ENCODE measurements at regions not wholly inside any gene's neighbourhood (a gene's known extent, or its start where the extent isn't known, plus 50 kb on each side); places are given as distances from the start of the nearest gene placed in this dataset.
"Not testable (repeated sequence)": the region's sequence is repeated elsewhere in the genome, so short reads cannot be mapped to it uniquely, and the experiment has no call there.

DNA sequence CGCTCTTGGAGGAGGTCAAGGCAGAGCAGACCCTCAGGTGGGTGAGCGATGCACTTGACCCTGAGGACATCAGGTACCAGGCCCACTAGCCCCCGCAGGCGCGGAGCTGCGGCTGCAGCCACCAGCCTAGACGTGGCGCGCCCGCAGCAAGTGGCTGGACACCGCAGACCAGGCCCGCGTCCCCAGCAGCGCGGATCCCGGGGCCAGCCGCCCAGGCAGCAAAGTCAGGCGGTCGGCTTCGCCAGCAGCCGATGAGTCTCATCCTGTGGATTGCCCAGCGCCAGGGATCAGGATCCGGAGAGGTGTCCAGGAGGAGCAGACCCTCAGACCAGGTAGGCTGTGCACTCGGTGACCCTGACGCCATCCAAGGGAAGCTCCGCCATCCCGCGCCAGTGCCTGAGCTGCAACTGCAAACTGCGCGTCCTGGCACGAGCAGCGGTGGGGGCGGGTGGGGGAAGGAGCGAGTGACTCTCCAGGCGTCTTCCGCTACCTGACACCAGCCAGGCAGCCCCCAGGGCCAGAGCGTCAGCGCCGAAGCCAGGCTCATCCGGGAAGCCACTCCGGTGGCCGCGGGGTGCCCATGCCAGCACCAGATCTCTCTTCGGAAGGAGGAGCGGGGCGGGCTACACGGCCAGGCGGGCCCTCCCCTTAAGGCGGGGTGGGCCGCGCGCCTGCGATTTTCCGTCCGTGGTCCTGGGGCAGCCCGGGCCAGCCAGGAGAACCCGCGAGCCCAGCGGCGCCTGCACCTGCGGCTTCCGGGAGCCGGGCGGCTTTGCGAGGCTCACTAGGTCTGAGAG is 92.6 kb upstream of the THOC3 start:
- DNase-seq = not testable (repeated sequence)

DNA sequence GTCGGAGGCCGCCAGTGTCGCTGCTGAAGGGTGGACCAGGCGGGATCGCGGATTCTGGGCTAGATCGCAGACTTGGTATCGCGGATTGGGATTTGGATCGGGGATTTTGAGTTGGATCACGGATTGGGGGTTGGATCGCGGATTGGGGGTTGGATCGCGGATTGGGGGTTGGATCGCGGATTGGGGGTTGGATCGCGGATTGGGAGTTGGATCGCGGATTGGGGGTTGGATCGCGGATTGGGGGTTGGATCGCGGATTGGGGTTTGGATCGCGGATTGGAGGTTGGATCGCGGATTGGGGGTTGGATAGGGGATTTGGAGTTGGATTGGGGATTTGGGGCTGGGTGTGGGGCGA is 93.1 kb upstream of the THOC3 start:
- DNase-seq = not testable (repeated sequence)

DNA sequence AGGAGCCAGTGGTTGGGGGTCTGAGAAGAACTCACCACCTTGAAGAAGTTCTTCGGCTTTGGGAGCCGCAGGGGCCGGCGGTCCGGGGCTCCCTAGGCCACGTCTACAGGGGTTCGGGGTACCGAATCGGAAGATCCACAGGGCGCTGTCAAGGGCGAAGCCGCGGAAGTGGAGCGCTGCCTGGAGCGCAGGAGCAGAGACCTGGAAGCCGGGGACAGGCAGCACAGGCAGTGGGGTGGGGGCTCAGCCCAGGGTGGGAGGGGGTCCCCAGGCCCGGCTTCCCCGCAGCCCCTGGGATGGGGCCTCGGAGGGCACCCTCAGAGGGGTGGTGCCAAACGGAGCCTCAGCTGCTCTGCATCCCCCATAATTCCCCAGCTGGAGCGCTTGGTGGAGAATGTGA is 93.5 kb upstream of the THOC3 start:
- DNase-seq = not testable (repeated sequence)

- DNase-seq = not testable (repeated sequence)
These were observed 98.3 kb upstream of the THOC3 start for GRCh38 chr5:176066262-176066945.

GRCh38 chr5:176067162-176067561 is 99.0 kb upstream of the THOC3 start:
- not testable (repeated sequence) for DNase-seq

GRCh38 chr5:176067948-176068347 is 99.8 kb upstream of the THOC3 start:
- not testable (repeated sequence) for DNase-seq

GRCh38 chr5:176073996-176074571 is 106.0 kb upstream of the THOC3 start:
- not testable (repeated sequence) for DNase-seq

- DNase-seq = not testable (repeated sequence)
These were observed 115.6 kb upstream of the THOC3 start for GRCh38 chr5:176083717-176084116.

DNA sequence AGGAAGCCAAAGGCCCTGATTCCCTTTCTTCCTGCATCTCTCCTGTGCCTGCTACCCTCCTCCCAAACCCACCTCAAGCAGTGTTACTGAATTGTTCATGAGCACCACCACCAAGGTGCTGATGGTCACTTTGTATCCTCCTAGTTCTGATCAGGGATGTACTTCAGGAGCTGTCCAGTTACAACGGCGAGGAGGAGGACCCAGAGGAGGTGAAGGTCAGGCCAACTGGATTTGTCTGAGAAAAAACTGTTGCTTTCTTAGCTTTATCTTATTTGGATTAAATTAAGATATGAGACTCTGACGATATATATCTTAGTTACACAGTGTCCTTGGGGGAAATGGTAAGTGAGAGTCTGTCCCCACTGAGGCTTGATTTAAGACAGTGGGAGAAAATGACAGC is 135.0 kb upstream of the THOC3 start:
- DNase-seq = not testable (repeated sequence)

- DNase-seq = not testable (repeated sequence)
These were observed 125.3 kb upstream of the SIMC1 start for GRCh38 chr5:176112888-176113287.

DNA sequence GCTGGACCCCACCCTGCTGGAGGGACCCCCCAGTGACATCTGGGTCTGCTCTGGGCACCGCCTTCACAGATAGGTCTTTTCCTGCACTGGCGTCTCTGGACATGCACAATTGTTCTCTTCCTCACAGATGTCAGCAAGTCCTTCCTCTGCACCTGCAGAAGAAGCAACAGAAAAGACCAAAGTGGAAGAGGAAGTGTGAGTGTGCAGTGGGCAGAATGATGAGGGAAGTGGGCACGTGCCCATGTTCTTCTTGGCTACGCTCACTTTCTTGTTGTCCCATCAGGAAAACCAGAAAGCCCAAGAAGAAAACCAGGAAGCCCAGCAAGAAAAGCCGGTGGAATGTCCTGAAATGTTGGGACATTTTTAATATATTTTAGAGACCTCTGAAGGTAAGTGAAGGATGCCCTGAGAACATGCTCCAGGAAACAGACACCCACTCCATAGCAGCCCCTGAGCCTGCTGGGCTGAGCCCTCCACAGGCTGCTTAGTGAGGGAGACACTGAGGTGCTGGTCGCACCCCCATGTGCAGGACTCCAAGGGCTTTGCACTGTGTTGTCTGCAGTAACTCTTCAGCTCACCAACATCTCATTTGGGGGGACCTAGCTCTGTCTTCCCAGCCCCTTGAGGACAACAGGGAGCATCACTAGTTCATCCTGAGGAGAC is 124.4 kb upstream of the SIMC1 start:
- not testable (repeated sequence) for DNase-seq

- not testable (repeated sequence) for DNase-seq
These were observed 123.4 kb upstream of the SIMC1 start for GRCh38 chr5:176114825-176115224.

GRCh38 chr5:176117699-176118238 is 120.5 kb upstream of the SIMC1 start:
- DNase-seq = not testable (repeated sequence)

DNA sequence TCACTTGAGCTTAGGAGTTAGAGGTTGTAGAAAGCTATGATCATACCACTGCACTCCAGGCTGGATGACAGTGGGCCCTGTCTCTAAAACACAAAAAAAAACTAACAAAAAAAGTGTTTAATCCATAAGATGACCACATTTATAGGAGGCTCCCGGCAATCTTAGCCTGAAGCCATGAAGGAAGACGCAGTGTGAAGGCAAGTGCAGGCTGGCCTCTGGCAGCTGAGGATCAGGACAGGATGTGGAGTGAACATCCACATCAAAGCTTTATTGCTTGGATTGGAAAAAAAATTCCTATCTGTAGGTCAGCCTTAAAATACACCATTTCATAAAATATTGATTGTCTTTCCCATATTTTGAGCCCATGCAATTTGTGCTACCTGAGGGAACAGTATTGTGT is 115.9 kb upstream of the SIMC1 start:
- DNase-seq = not testable (repeated sequence)

- not testable (repeated sequence) for DNase-seq
These were observed 114.1 kb upstream of the SIMC1 start for GRCh38 chr5:176124120-176124519.

GRCh38 chr5:176131771-176132170 is 106.5 kb upstream of the SIMC1 start:
- DNase-seq = no peak

DNA sequence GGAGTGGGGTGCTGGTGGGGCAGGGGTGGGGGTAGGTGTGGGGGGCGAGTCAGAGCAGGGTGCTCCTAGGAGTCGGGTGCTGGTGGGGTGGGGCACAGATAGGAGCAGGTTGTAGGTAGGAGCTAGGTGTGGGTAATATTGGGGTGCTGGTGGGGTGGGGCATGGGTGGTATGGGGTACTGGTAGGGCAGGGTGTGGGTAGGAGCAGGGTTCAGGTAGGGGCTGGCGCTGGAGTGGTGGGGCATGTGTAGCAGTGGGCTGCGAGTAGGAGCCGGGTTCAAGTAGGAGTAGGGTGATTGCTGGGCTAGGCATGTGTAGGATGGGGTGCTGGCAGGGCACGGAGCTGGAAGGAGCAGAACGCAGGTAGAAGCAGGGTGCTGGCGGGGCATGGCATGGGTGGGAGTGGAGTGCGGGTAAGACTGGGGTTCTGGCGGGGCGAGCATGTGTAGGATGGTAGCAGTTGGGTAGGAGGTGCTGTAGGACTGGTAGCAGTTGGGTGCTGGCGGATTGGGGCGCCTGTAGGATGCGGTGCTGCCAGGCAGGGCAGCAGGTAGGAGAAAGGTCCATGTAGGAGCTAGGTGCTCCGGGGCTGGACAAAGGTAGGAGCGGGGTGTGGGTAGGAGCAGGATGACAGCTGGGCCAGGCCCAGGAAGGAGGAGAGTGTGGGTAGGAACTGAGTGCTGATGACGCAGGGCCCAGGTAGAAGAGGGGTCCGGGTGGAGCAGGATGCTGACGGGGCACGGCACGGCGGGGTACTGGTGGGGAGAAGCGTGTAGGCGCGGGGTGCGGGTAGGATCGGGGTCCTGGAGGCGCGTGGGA is 105.5 kb upstream of the SIMC1 start:
- peak in 15 of 56 donors; percentile 5 to 62 (median 33) for DNase-seq

DNA sequence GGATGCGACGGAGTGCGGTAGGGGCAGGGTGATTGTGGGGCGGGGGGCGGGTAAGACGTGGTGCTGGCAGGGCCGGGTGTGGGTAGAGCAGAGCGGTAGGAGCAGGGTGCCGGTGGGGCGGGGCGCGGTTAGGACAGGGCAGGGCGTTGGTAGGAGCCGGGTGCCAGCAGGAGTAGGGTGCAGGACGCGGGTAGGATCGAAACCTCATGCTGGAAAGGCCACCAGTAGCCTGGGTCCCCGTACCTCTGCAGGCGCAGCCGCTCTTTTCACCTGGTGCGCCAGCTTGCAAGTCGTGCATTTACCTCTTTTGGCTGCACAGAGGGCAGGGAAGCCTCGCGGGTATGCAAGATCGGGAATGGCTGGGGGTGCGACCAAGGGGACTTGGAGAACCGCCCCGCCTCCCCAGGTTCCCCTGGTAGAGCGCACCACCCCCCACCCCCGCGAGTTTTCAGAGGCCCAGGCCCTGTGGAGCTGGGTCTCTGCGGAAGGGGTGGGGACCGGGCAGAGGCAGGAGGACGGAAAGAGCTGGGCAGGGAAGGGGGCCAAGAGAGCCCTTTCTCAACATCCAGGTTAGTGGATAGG is 104.8 kb upstream of the SIMC1 start:
- DNase-seq = peak in 7 of 56 donors; percentile 1 to 62 (median 24)

DNA sequence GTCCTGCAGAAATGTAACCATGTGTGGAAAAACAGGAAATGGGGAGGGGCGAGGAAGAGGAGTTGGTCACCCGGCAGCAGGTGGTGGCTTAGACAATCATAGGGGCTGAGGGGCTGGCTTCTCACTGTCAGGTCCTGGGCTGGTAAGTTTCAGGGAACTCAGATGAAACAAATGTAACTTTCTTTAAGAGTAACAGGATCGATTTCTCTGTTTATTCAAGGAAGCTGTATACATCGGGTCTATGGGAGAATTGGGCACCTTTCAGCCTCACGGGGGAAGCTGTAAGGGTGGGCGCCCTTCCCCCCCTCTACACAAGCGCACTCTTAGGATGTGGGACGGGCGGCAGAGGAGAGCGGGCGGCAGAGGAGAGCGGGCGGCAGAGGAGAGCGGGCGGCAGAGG is 104.3 kb upstream of the SIMC1 start:
- DNase-seq = no peak

GRCh38 chr5:176134529-176135223 is 103.5 kb upstream of the SIMC1 start:
- no peak for DNase-seq

All from nucleus accumbens (tissue), 56 donors.